GM12892 (cell line): ENCODE measurements at regions not wholly inside any gene's neighbourhood (a gene's known extent, or its start where the extent isn't known, plus 50 kb on each side); places are given as distances from the start of the nearest gene placed in this dataset.

Source experiments
- POLR2AphosphoS5 ChIP-seq: IDR thresholded peaks from 2 replicates; pipeline ENCODE4 v1.6.1; 2011; ENCODE audit warnings: low read depth, low read length, control low read depth
- TAF1 ChIP-seq: IDR thresholded peaks from 2 replicates; pipeline ENCODE4 v1.6.1; 2011; ENCODE audit warnings: low read depth, mild to moderate bottlenecking, control low read depth, low read length, borderline replicate concordance

DNA sequence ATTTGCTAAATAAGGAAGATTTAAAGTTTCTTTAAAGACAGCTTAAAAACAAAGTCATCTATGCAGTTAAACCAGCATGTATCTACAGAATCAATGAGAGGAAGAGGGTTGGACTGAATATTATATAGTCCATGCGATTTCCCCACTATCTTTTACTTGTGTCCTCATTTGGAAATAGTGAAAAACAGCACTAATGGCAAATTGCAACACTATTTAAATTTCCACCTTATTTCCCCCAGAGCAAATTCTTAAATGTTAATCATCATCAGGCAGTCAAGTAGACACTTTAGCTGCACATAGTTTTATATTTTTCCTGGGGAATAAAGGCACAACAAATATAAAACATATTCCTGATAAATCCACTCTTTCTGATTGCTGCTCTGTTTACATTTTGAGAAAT is 114.6 kb downstream of the LCA5 start:
- TF ChIP-seq POLR2AphosphoS5 = no peak
- TF ChIP-seq TAF1 = no peak
